Gastrocnemius medialis (tissue), 4 donors: ENCODE measurements at regions not wholly inside any gene's neighbourhood (a gene's known extent, or its start where the extent isn't known, plus 50 kb on each side); places are given as distances from the start of the nearest gene placed in this dataset.
A peak's percentile ranks its signal among the peaks of the same experiment; 100 is the strongest.

Experiments used
- ATAC-seq, 2 donors: fragments of 150-250 bp; one replicate each; pipeline ENCODE4 v1.9.1; 2016
- DNase-seq, 2 donors: peaks; one replicate each; pipeline ENCODE4 v3.0.0-alpha.2; 2019
- H3K27ac ChIP-seq, 4 donors: fragments of 200-600 bp; sonication (generic); 1 replicate in 1 of 4; 2 replicates in 3 of 4; pipeline ENCODE4 v1.5.1; 2016 to 2018; ENCODE audit warnings: mild to moderate bottlenecking in 2 of 4, moderate library complexity in 1 of 4
- H3K27me3 ChIP-seq, 3 donors: fragments of 200-600 bp; sonication (generic) in 2 of 3; 1 replicate in 1 of 3; 2 replicates in 2 of 3; pipeline versions ENCODE4 v1.5.1 to v1.6.0; 2016 to 2019; ENCODE audit warnings: mild to moderate bottlenecking in 1 of 3, moderate library complexity in 1 of 3
- H3K36me3 ChIP-seq, 2 donors: fragments of 200-600 bp; sonication (generic) in 1 of 2; one replicate each; pipeline ENCODE4 v1.5.1; 2017 to 2018
- H3K4me1 ChIP-seq, 2 donors: fragments of 200-600 bp; sonication (generic) in 1 of 2; one replicate each; pipeline ENCODE4 v1.5.1; 2016 to 2017; ENCODE audit warnings: mild to moderate bottlenecking in 2 of 2
- H3K4me3 ChIP-seq, 4 donors: fragments of 200-600 bp; sonication (generic) in 3 of 4; 1 replicate in 1 of 4; 2 replicates in 3 of 4; pipeline ENCODE4 v1.5.1; 2016 to 2019; ENCODE audit warnings: mild to moderate bottlenecking in 2 of 4
- H3K9me3 ChIP-seq, 3 donors: fragments of 200-600 bp; sonication (generic) in 2 of 3; 1 replicate in 1 of 3; 2 replicates in 2 of 3; pipeline ENCODE4 v1.5.1; 2016 to 2019
- CTCF ChIP-seq, 5 experiments: fragments of 450-650 bp in 3 of 5; fragments of 200-600 bp in 2 of 5; sonication (generic) in 2 of 5; IDR thresholded peaks in 4 of 5; conservative IDR thresholded peaks in 1 of 5; 1 replicate in 4 of 5; 2 replicates in 1 of 5; pipeline ENCODE4 v1.5.1; 2016 to 2019; ENCODE audit warnings: antibody characterized with exemption in 5 of 5, mild to moderate bottlenecking in 3 of 5, moderate library complexity in 3 of 5
- POLR2A ChIP-seq, 2 donors: fragments of 450-650 bp; IDR thresholded peaks; one replicate each; pipeline ENCODE4 v1.6.1; 2017; ENCODE audit warnings: antibody characterized with exemption in 2 of 2, mild to moderate bottlenecking in 2 of 2, moderate library complexity in 2 of 2
- in situ Hi-C, 4 donors: fragments of 200-750 bp; cut with MboI; loops; one replicate each; pipeline versions ENCODE4 v1.15.0 to v1.8.0; 2017; ENCODE audit warnings: low sequenced_read_pairs in 4 of 4
- intact Hi-C: fragments of 100-400 bp; cut with DNase I; formaldehyde crosslinking; loops from one replicate; pipeline ENCODE4 v1.15.1; 2023; ENCODE audit warnings: low total_unique reads

DNA sequence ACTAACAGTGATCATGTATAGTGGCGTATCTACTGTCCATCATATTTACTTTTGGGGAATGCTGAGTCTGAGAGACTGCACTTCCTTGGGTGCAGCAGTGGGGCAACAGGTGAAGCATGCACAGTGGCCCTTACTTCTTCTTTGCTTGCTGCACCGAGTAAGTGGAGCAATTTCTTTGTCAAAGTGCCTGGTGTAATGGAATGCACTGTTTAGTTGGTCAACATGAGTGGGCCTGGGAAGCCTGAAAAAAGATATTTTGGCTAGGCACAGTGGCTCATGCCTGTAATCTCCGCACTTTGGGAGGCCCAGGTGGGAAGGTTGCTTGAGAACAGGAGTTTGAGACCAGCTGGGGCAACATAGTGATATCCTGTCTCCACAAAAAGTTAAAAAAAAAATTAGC is 94.9 kb downstream of the OLFM4 start:
- Histone ChIP-seq H3K4me1 (no peaks in the 10 kb centered on the region), H3K27ac (no peak overlapping the region), H3K27me3 (no peaks in the 10 kb centered on the region), H3K9me3 (no peaks in the 10 kb centered on the region), H3K36me3 (no peaks in the 10 kb centered on the region), H3K4me3 (no peak overlapping the region)
- intact Hi-C loops (no loop called here), in situ Hi-C loops (no loop called here)
- TF ChIP-seq POLR2A (IDR thresholded peaks at IDR 0.05) (no peak), CTCF (IDR thresholded peaks at IDR 0.05 in 4 of 5, conservative IDR thresholded peaks at IDR 0.05 in 1 of 5) (no peak)
- ATAC-seq (no peak), DNase-seq (no peak)

DNA sequence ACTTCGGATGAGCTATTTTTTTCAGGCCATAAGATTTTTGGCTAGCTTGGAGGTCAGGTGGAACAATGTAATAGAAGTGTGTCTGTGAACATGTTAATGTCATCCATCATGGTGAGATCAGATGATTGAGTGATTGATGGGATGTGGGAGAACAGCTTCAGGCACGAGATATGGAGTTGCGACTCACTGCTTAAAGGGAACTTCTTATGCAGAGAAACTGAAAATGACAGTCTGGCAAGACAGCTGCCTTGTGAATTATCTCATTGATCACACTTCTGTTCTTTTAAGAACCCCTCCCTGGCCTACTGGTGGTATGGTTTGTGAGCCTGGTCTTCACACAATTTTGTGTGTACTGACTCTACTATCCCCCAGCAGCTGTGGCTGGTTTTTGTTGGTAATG is 96.0 kb downstream of the OLFM4 start:
- DNase-seq, result no peak
- intact Hi-C loops (no loop called here), in situ Hi-C loops (no loop called here)
- no peak for ATAC-seq
- Histone ChIP-seq H3K27me3 (no peaks in the 10 kb centered on the region), H3K27ac (no peak overlapping the region), H3K36me3 (no peaks in the 10 kb centered on the region), H3K9me3 (no peaks in the 10 kb centered on the region), H3K4me1 (no peaks in the 10 kb centered on the region), H3K4me3 (no peak overlapping the region)
- TF ChIP-seq CTCF (IDR thresholded peaks at IDR 0.05 in 4 of 5, conservative IDR thresholded peaks at IDR 0.05 in 1 of 5), result no peak
- no peak for TF ChIP-seq POLR2A (IDR thresholded peaks at IDR 0.05)

DNA sequence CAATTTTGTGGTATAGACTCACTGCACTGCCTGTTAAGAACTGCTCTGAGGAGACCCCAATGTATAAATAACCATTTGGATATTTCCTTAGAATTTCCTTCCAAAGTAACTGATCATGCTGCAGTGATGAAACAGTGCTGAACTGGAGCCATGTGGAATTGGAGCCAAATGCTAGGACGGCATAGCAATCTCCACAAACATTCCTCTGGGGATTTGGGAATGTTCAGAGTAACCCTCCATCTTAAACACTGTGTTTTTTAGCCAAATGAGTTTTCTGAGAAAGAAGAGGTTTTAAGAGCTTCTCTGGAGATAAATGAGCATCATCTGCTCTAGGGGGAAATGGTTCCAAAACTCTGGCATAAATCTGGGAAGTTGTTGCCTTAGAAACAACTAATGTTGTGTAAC is 98.2 kb downstream of the OLFM4 start:
- H3K9me3 ChIP-seq, result no peaks in the 10 kb centered on the region
- ATAC-seq (peak in 1 of 2 donors; percentile 62), DNase-seq (peak in 1 of 2 donors; percentile 36)
- in situ Hi-C loops, result no loop called here
- H3K27ac ChIP-seq, result no peak overlapping the region
- no peak overlapping the region for H3K4me3 ChIP-seq
- no peaks in the 10 kb centered on the region for H3K36me3 ChIP-seq
- H3K4me1 ChIP-seq, result no peaks in the 10 kb centered on the region
- intact Hi-C loops, result no loop called here
- TF ChIP-seq POLR2A (IDR thresholded peaks at IDR 0.05) (no peak), CTCF (IDR thresholded peaks at IDR 0.05 in 4 of 5, conservative IDR thresholded peaks at IDR 0.05 in 1 of 5) (no peak)
- H3K27me3 ChIP-seq, result no peaks in the 10 kb centered on the region

DNA sequence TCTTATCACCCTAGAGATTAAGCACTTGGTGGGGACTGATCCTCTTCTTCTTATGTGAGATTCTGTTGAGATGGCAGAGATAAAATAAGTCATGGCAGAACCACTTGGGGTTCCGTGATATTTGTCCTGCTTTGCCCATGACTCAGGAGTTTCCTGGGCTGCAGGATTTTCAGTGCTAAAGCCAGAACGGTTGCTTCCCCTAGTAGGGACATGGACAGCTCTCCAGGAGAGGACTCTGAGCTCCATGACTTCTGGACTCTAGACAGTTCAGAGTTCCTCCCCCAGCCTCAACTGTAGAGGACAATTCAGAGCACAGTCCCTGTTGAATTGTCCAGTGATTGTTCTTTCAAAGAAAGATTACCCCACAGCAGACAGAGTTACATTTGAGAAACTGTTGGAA is 98.8 kb downstream of the OLFM4 start:
- no peak for TF ChIP-seq CTCF (IDR thresholded peaks at IDR 0.05 in 4 of 5, conservative IDR thresholded peaks at IDR 0.05 in 1 of 5)
- TF ChIP-seq POLR2A (IDR thresholded peaks at IDR 0.05), result no peak
- no peak for DNase-seq
- in situ Hi-C loops, result no loop called here

GRCh38 chr13:53129864-53130393 is 101.3 kb downstream of the OLFM4 start:
- intact Hi-C loops (no loop called here), in situ Hi-C loops (no loop called here)
- Histone ChIP-seq H3K27me3 (no peaks in the 10 kb centered on the region), H3K9me3 (no peaks in the 10 kb centered on the region), H3K36me3 (no peaks in the 10 kb centered on the region), H3K4me1 (no peaks in the 10 kb centered on the region), H3K27ac (no peak overlapping the region), H3K4me3 (no peak overlapping the region)
- no peak for DNase-seq
- TF ChIP-seq POLR2A (IDR thresholded peaks at IDR 0.05), result no peak
- TF ChIP-seq CTCF (IDR thresholded peaks at IDR 0.05 in 4 of 5, conservative IDR thresholded peaks at IDR 0.05 in 1 of 5), result no peak
- no peak for ATAC-seq

More for the DNA sequence above, 98.8 kb downstream of the OLFM4 start:
- no peaks in the 10 kb centered on the region for H3K4me1 ChIP-seq
- intact Hi-C loops, result no loop called here
- no peaks in the 10 kb centered on the region for H3K9me3 ChIP-seq
- no peaks in the 10 kb centered on the region for H3K36me3 ChIP-seq
- no peak overlapping the region for H3K27ac ChIP-seq
- H3K4me3 ChIP-seq, result no peak overlapping the region
- peak in 1 of 2 donors; percentile 30 for ATAC-seq
- H3K27me3 ChIP-seq, result no peaks in the 10 kb centered on the region
